NOMO-1 (cell line): ENCODE measurements at regions not wholly inside any gene's neighbourhood (a gene's known extent, or its start where the extent isn't known, plus 50 kb on each side); places are given as distances from the start of the nearest gene placed in this dataset.
"Not testable (repeated sequence)": the region's sequence is repeated elsewhere in the genome, so short reads cannot be mapped to it uniquely, and the experiment has no call there.

Experiments used
- DNase-seq, 2 experiments: peaks; one replicate each; lab custom pipeline; 2025; ENCODE audit not compliant: unreplicated experiment in 2 of 2; lab: John Stamatoyannopoulos, UW

- no peak for DNase-seq
These were observed 80.5 kb downstream of the ZIC3 start for GRCh38 chrX:137646472-137646871.

- DNase-seq = no peak
These were observed 85.7 kb downstream of the ZIC3 start for GRCh38 chrX:137651647-137652046.

- DNase-seq = no peak
These were observed 86.2 kb downstream of the ZIC3 start for GRCh38 chrX:137652086-137652485.

- DNase-seq = no peak
These were observed 88.6 kb downstream of the ZIC3 start for GRCh38 chrX:137654481-137654880.

- no peak for DNase-seq
These were observed 101.8 kb downstream of the ZIC3 start for GRCh38 chrX:137667776-137668175.

GRCh38 chrX:137684591-137684990, 118.7 kb downstream of the ZIC3 start:
- DNase-seq = no peak

GRCh38 chrX:137695417-137695816, 129.5 kb downstream of the ZIC3 start:
- DNase-seq = no peak

GRCh38 chrX:137707348-137707747, 141.4 kb downstream of the ZIC3 start:
- DNase-seq = no peak

- DNase-seq = no peak
These were observed 176.9 kb downstream of the ZIC3 start for GRCh38 chrX:137742846-137743245.

- no peak for DNase-seq
These were observed 177.5 kb downstream of the ZIC3 start for GRCh38 chrX:137743414-137743813.

GRCh38 chrX:137746289-137746688, 180.4 kb downstream of the ZIC3 start:
- DNase-seq = no peak

GRCh38 chrX:137747244-137748043, 181.5 kb downstream of the ZIC3 start:
- DNase-seq = no peak

GRCh38 chrX:137748827-137749226, 182.9 kb downstream of the ZIC3 start:
- DNase-seq = no peak

- DNase-seq = no peak
These were observed 183.3 kb downstream of the ZIC3 start for GRCh38 chrX:137749246-137749645.

- no peak for DNase-seq
These were observed 205.6 kb downstream of the ZIC3 start for GRCh38 chrX:137771537-137771936.

GRCh38 chrX:137792214-137792613, 226.3 kb downstream of the ZIC3 start:
- no peak for DNase-seq

- not testable (repeated sequence) for DNase-seq
These were observed 232.0 kb downstream of the ZIC3 start for GRCh38 chrX:137797926-137798325.

- DNase-seq = no peak
These were observed 257.3 kb downstream of the ZIC3 start for GRCh38 chrX:137823257-137823656.

- DNase-seq = no peak
These were observed 281.4 kb downstream of the ZIC3 start for GRCh38 chrX:137847376-137847775.

- no peak for DNase-seq
These were observed 282.5 kb downstream of the ZIC3 start for GRCh38 chrX:137848266-137848905.

- no peak for DNase-seq
These were observed 286.6 kb downstream of the ZIC3 start for GRCh38 chrX:137852502-137852901.

- DNase-seq = no peak
These were observed 289.6 kb downstream of the ZIC3 start for GRCh38 chrX:137855490-137855889.
